ENCODE measurements at regions not wholly inside any gene's neighbourhood (a gene's known extent, or its start where the extent isn't known, plus 50 kb on each side); places are given as distances from the start of the nearest gene placed in this dataset.

- no peak overlapping the region for H3K4me3 Mint-ChIP-seq
- ATAC-seq: no peak
Measured at GRCh38 chr5:2677689-2678088, 73.8 kb downstream of the IRX2 start.

More at GRCh38 chr5:2677689-2678088, 73.8 kb downstream of the IRX2 start:
- Mint-ChIP-seq H3K36me3 (ENCODE audit: low read depth) (peaks cover 6% of the 10 kb centered on the region; the same call in 2 of the 3 replicates), H3K9me3 (peaks cover 8% of the 10 kb centered on the region), H3K27me3 (ENCODE audit: insufficient read depth, low read depth, poor library complexity) (no peaks in the 10 kb centered on the region), H3K27ac (no peak overlapping the region), H3K4me1 (no peaks in the 10 kb centered on the region)
- no peaks in the 10 kb centered on the region for H3K4me1 ChIP-seq (ENCODE audit: insufficient read depth)
- no peak overlapping the region for H3K4me3 ChIP-seq
- no peaks in the 10 kb centered on the region for H3K79me2 ChIP-seq (replicated peaks; ENCODE audit: insufficient read depth)
- TF ChIP-seq POLR2AphosphoS5 (IDR thresholded peaks at IDR 0.05; ENCODE audit: low read depth) (no peak), ZNF331 (CRISPR knock-in tag; IDR thresholded peaks at IDR 0.05; ENCODE audit: low read depth) (no peak), JUNB (IDR thresholded peaks at IDR 0.05; ENCODE audit: unreplicated experiment) (no peak), ZNF462 (CRISPR knock-in tag; IDR thresholded peaks at IDR 0.05) (no peak), STAT1 (IDR thresholded peaks at IDR 0.05; ENCODE audit: unreplicated experiment) (no peak), NANOG (IDR thresholded peaks at IDR 0.05; ENCODE audit: borderline replicate concordance) (no peak), ZNF114 (CRISPR knock-in tag; IDR thresholded peaks at IDR 0.05) (no peak), ETS1 (IDR thresholded peaks at IDR 0.05) (no peak), EZH2phosphoT487 (IDR thresholded peaks at IDR 0.05; ENCODE audit: unreplicated experiment) (no peak), CREB1 (CRISPR knock-in tag; IDR thresholded peaks at IDR 0.05; ENCODE audit: low read depth) (no peak), EZH2 (IDR thresholded peaks at IDR 0.05; ENCODE audit: low read depth, unreplicated experiment) (no peak), CTCF (conservative IDR thresholded peaks at IDR 0.05; ENCODE audit: low read depth in 2 of 2) (no peak)
- TF ChIP-seq, protein P1, sequence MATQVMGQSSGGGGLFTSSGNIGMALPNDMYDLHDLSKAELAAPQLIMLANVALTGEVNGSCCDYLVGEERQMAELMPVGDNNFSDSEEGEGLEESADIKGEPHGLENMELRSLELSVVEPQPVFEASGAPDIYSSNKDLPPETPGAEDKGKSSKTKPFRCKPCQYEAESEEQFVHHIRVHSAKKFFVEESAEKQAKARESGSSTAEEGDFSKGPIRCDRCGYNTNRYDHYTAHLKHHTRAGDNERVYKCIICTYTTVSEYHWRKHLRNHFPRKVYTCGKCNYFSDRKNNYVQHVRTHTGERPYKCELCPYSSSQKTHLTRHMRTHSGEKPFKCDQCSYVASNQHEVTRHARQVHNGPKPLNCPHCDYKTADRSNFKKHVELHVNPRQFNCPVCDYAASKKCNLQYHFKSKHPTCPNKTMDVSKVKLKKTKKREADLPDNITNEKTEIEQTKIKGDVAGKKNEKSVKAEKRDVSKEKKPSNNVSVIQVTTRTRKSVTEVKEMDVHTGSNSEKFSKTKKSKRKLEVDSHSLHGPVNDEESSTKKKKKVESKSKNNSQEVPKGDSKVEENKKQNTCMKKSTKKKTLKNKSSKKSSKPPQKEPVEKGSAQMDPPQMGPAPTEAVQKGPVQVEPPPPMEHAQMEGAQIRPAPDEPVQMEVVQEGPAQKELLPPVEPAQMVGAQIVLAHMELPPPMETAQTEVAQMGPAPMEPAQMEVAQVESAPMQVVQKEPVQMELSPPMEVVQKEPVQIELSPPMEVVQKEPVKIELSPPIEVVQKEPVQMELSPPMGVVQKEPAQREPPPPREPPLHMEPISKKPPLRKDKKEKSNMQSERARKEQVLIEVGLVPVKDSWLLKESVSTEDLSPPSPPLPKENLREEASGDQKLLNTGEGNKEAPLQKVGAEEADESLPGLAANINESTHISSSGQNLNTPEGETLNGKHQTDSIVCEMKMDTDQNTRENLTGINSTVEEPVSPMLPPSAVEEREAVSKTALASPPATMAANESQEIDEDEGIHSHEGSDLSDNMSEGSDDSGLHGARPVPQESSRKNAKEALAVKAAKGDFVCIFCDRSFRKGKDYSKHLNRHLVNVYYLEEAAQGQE (IDR thresholded peaks at IDR 0.05; ENCODE audit: unreplicated experiment): no peak
- H3K9me2 ChIP-seq (ENCODE audit: insufficient read depth): 0 out of 2 replicates have a peak, but pooled peaks cover 4% of the 10 kb centered on the region
- no peaks in the 10 kb centered on the region; the same call in 1 of the 2 replicates for H3K36me3 ChIP-seq (ENCODE audit: insufficient read depth)
- no peak overlapping the region for H2AFZ ChIP-seq
- no peaks in the 10 kb centered on the region for H3F3A ChIP-seq (replicated peaks; ENCODE audit: low read depth)
- no peaks in the 10 kb centered on the region for H4K20me1 ChIP-seq (replicated peaks; ENCODE audit: insufficient read depth)
- H3K27me3 ChIP-seq (ENCODE audit: insufficient read depth): no peaks in the 10 kb centered on the region
- no peak overlapping the region for H3K27ac ChIP-seq (ENCODE audit: low read depth)
- no peak for DNase-seq (ENCODE audit: low spot score)
- H3K4me2 ChIP-seq: no peak overlapping the region

Data from GM23338 (cell line).